Sciatic nerve (tissue), 2 donors: ENCODE measurements at regions not wholly inside any gene's neighbourhood (a gene's known extent, or its start where the extent isn't known, plus 50 kb on each side); places are given as distances from the start of the nearest gene placed in this dataset.
A peak's percentile ranks its signal among the peaks of the same experiment; 100 is the strongest.
"Not testable (repeated sequence)": the region's sequence is repeated elsewhere in the genome, so short reads cannot be mapped to it uniquely, and the experiment has no call there.

Source experiments
- ATAC-seq: fragments of 200-7000 bp; cut with Tn5 transposase; one replicate; pipeline ENCODE4 v1.9.1; 2020; ENCODE audit warnings: mild to moderate bottlenecking, moderate library complexity
- DNase-seq: peaks from one replicate; pipeline ENCODE4 v3.0.0-alpha.2; 2020; ENCODE audit warnings: low spot score
- intact Hi-C: fragments of 100-400 bp; cut with DNase I; formaldehyde crosslinking; loops from one replicate; pipeline ENCODE4 v1.14.2; 2022
- donor health status: DM: no; HTN: no; CAD: no.
- donor health status: DM: no; HTN: no; CAD: no.

- ATAC-seq, result no peak
- intact Hi-C loops, result no loop called here
- no peak for DNase-seq
These were observed 215.3 kb upstream of the FBXL7 start for GRCh38 chr5:15284706-15285105.

- DNase-seq (no peak), ATAC-seq (no peak)
- intact Hi-C loops, result no loop called here
These were observed 216.9 kb upstream of the FBXL7 start for GRCh38 chr5:15283076-15283475.

GRCh38 chr5:15282611-15283010 is 217.4 kb upstream of the FBXL7 start:
- DNase-seq (no peak), ATAC-seq (no peak)
- intact Hi-C loops, result no loop called here

- intact Hi-C loops, DNase-seq, ATAC-seq: not testable (repeated sequence)
These were observed 228.4 kb upstream of the FBXL7 start for GRCh38 chr5:15271596-15271995.

GRCh38 chr5:15267966-15268365 is 232.0 kb upstream of the FBXL7 start:
- intact Hi-C loops, result no loop called here
- no peak for ATAC-seq
- no peak for DNase-seq

- no peak for DNase-seq
These were observed 233.1 kb upstream of the FBXL7 start for GRCh38 chr5:15266841-15267240.

GRCh38 chr5:15266229-15266628 is 233.8 kb upstream of the FBXL7 start:
- DNase-seq, result no peak
- intact Hi-C loops, result no loop called here
- ATAC-seq, result no peak

More at GRCh38 chr5:15266841-15267240, 233.1 kb upstream of the FBXL7 start:
- intact Hi-C loops, result no loop called here
- ATAC-seq, result no peak

GRCh38 chr5:15263942-15264341 is 236.0 kb upstream of the FBXL7 start:
- ATAC-seq (no peak), DNase-seq (no peak)
- intact Hi-C loops, result no loop called here

- intact Hi-C loops, result no loop called here
- ATAC-seq (no peak), DNase-seq (no peak)
These were observed 236.6 kb upstream of the FBXL7 start for GRCh38 chr5:15263406-15263805.

GRCh38 chr5:15261269-15261995 is 238.5 kb upstream of the FBXL7 start:
- ATAC-seq (no peak), DNase-seq (no peak)
- intact Hi-C loops, result no loop called here

- no peak for DNase-seq
- no peak for ATAC-seq
These were observed 239.4 kb upstream of the FBXL7 start for GRCh38 chr5:15260356-15261268.

GRCh38 chr5:15256485-15256884 is 243.5 kb upstream of the FBXL7 start:
- intact Hi-C loops, result no loop called here
- DNase-seq (no peak), ATAC-seq (no peak)

More at GRCh38 chr5:15260356-15261268, 239.4 kb upstream of the FBXL7 start:
- intact Hi-C loops, result no loop called here

- intact Hi-C loops, result no loop called here
- ATAC-seq (no peak), DNase-seq (no peak)
These were observed 244.4 kb upstream of the FBXL7 start for GRCh38 chr5:15255576-15255975.

- ATAC-seq (peak; percentile 39), DNase-seq (no peak)
- intact Hi-C loops, result no loop called here
These were observed 245.4 kb upstream of the FBXL7 start for GRCh38 chr5:15254607-15255006.

GRCh38 chr5:15252331-15252730 is 247.6 kb upstream of the FBXL7 start:
- DNase-seq (no peak), ATAC-seq (no peak)
- intact Hi-C loops, result no loop called here

- DNase-seq, result no peak
- intact Hi-C loops, result no loop called here
These were observed 250.8 kb upstream of the FBXL7 start for GRCh38 chr5:15249152-15249551.

GRCh38 chr5:15248731-15249130 is 251.2 kb upstream of the FBXL7 start:
- DNase-seq (no peak), ATAC-seq (no peak)
- intact Hi-C loops, result no loop called here

More at GRCh38 chr5:15249152-15249551, 250.8 kb upstream of the FBXL7 start:
- no peak for ATAC-seq

- ATAC-seq (no peak), DNase-seq (no peak)
- intact Hi-C loops, result no loop called here
These were observed 254.1 kb upstream of the FBXL7 start for GRCh38 chr5:15245913-15246312.

- ATAC-seq (no peak), DNase-seq (no peak)
- intact Hi-C loops, result no loop called here
These were observed 256.5 kb upstream of the FBXL7 start for GRCh38 chr5:15243301-15244020.
